Kasumi-1 (cell line): ENCODE measurements at regions not wholly inside any gene's neighbourhood (a gene's known extent, or its start where the extent isn't known, plus 50 kb on each side); places are given as distances from the start of the nearest gene placed in this dataset.
A peak's percentile ranks its signal among the peaks of the same experiment; 100 is the strongest.

ENCODE experiments used
- DNase-seq, 2 experiments: peaks; one replicate each; lab custom pipeline; 2025; lab: John Stamatoyannopoulos, UW

DNA sequence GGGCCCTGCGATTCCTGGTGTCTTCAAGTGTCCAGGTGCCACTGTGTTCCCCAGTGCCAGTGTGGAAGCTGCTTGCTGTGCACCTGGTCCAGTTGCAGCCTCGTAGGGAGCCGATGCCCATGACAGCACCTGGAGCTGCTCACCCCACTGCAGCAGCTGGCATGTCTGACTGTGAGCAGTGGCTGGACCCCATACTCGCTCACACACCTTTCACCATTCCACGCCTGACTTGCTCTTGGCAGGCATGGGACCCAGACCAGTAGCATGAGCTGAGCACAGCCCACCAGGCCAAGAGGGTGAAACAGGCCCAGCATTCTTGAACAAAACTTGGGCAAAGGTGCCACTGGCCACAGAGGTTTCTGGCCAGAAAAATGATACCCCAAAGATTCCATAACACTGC, 124.5 kb upstream of the THY1 start:
- no peak for DNase-seq

DNA sequence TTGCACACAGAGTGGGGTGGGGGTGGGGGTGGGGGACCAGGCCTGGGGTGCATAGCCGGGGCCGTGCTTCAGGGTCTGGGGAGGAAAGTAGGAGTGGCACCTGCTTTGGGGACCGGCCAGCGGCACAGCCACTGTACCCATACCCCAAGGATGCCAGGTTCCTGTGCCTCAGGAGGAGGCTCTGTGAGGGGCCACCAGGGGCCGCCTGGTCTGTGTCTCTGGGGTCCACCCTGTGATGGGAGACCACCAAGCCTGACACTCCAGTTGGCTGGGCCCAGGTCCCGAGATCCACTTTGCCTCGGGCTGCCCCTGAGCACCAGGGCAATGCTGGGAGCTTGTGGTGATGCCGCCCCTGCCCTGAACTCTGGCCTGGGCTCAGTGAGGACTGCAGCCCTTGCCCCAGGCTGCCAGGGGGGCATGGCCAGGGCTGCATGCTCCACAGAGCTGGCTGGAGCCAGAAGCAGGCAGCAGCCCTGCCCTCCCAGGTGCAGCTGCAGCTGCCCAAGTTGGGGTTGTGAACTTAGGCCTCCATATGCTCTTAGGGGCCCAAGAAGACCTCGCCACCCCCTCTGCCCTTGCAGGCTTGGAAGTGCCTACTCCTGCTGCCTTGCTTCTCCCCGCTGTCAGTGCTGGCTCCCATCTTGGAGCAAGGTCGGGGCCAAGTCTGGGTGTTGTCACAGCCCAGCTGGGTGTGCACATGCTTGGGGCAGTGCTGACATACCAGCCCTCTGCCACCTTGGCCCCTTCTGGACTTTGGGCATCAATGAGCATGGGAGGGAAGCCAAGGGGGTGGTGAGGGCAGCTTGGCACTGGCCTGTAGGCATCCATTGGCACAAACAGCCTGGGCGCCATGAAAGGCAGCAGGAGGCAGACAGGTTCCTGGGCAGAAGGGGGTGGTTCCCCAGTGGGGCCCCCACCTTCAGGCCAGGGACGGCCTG, 123.3 kb upstream of the THY1 start:
- no peak for DNase-seq

DNA sequence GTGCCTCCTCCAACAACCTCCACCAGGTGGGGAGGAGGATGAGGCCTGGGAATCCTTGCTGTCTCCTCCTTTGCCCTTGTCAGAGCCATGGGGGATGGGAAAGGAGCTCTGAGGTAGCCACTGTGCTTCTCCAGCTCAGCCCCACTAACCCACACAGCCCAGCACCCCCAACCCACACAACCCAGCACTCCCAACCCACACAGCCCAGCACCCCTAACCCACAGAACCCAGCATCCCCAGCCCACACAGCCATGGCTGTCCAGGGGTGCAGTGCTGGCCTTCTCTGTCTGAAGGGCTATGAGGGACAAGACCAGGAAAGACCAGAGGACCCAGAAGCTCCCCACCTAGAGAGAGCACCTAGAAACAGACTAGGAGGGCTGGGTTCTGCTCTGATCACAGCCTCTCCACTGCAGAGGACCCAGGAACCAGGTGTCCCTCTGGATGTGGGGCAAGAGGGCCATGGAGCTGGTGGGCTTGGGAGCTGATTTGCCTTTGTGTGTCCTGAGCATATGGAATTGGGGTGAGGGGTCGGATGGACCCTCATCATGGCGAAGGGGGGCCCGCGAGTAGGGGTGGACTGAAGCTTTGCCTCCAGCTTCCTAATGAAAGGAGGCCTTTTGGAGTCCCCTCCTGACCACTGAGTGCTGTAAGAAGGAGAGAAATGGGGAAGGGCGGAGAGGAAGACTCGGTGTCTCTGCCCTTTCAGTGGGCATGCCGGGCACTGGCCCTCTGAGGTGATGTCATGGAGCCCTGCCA, 117.6 kb upstream of the THY1 start:
- DNase-seq, result no peak

DNA sequence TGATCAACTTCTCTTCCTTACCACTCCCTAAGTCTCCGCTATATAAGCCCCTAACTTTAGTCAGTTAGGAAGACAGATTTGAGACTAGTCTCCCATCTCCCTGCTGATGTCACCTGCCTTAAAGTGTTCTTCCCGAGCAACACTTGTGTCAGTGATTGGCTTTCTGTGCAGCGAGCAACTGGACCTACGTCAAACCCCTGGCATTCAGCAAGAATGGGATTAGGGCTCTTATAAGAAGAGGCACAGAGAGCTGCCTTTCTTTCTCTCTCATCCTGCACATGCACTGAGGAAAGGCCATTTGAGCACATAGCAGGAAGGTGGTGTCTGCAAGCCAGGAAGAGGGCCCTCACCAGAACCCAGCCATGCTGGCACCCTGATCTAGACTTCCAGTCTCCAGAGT, 116.6 kb upstream of the THY1 start:
- DNase-seq, result no peak

DNA sequence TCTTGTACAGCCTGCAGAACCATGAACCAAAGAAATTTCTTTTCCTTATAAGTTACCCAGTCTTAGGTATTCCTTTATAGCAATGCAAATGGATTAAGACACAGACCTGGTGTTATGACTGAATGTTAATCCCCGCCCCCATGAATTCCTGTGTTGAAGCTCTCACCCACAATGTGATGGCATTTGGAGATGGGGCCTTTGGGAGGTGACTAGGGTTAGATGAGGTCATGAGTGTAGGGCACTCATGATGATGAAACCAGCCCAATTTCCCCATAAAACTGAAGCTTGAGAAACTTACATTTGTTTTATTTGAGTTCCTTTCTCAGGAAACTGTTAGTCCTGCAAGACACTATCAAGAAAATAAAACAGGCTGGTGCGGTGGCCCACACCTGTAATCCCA, 115.8 kb upstream of the THY1 start:
- DNase-seq, result no peak

DNA sequence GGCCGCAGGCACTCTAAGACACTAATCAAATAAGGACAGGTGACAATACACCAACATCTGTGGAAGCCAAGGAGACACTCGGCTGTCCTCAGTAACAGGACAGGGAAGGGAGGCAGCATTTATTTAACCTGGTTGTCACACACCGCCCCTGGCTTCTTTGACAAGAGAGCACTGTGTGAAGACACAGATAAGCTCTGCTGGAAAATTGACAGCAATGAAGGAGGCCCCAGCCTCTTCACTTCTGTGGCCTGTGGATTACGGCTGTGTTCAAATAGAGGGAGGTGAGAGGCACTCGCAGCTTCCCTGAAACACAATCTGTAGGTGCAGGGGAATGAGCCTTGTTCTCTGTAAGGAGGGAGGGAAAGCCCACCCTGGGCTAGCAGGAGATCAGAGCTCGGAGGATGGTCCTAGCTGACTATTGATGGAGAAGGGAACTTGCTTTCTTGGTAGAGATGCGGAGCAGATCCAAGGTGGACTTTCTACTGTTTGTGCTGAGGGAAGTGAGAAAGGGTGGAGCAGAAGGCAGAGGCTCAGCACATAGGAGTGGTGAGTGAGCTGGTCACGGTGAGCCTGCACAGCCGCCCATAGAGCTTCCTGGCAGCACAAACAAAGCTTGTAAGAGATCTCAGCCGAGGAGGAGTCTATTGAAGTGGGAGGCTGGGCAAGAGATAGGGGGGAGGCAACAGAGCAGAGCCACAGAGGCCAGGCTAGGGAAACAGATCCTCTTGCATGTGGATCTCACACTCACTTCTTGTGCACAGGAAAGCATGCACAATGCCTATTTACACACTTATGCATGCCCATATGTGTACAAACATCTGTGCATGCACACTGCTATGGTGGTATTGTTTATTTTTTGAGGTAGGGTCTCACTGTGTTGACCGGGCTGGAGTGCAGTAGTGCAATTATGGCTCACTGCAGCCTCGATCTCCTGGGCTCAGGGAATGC, 114.6 kb upstream of the THY1 start:
- DNase-seq, result no peak

DNA sequence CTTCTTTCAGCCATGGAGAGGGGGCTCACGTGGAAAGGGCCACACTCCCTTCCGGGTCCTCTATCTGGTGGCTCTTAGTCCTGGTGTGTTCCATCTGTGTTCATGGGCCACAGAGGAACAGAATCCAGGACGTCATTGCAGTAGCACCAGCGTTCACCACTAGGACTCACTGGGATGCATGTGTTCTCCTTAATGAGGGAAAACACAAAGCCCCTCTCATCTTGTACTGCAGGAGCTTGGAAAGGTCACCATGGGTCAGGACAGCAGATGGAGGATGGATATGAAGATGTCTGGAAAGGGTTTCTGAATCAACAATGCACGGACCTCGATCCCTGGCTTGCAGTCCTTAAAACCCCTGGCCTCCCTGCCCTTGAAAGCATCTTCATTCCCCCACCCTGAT, 113.8 kb upstream of the THY1 start:
- no peak for DNase-seq

DNA sequence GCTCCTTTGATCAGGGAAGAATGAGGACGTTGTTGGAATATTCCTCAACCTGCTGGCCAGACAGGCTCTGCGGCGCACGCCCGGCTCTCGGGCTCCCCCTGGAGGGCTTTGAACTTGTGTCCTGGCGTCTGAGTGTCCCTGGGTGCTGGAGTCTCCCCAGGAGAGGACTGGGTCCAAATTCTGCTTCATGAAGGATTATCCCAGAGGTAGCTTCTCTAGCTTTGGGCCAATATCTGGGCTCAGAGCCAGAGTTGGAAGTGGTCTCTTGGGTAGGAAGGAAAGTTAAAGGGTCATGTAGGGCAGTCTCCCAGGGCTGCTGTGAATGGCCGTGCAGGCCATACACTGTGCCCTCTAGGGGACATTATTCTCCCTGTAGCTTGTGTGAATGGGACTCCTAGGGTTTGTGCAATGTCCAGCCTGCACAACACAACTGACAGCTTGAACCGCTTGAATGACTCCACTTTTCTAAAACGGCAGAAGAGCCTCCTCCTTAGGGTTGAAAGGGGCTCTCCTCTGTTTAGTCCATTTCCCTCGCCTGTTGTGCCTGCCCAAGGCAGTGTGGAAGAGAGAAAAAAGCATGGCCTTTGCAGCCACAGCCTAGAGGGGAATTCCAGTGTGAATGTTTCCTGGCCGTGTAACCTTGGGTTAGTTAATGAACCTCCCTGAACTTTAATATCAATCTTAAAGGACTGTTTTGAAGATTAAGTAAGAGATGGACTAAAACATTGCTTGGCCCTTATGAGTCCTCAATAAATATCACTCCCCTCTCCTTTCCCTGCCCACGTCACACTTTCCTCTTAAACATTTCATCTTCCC, 111.2 kb upstream of the THY1 start:
- DNase-seq, result peak; percentile 54 to 55

DNA sequence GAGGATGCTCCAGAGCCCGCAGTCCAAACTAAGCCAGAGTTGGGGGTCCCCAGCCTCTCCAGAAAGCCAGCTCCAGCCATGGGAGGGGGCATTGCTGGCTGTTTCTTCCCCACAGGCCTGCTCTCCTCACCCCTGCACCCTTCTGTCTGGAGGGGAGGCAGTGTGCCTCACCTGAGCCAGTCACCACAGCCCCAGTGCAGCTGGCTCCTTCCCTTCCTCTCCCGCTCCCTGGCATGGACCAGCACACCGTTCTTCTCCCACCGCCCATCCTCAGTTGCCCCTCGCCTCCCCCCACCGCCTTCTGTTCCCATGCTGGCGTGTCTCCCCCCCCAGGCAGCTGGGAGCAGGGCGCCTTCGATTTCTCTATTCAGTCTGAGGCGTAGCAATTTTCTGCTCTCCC, 110.5 kb upstream of the THY1 start:
- DNase-seq, result no peak

DNA sequence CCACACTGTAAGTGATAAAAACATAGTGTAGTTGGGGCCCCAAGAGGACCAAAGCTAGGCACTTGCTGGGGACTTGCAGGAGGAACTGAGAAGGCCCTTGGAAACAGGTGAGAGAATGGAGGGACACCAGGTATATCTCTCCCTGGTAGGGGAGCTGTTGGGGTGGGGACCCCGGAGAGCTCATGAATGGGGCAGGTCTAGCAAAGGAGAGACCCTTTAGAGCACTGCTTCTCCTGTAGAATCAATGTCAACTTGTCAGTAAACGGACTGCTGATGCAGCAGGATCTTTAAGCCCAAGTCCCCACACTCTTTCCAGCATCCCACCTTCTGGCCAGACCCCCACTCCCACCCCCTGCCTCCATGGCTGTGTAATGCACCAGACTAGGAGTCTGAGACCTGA, 109.6 kb upstream of the THY1 start:
- DNase-seq, result no peak

DNA sequence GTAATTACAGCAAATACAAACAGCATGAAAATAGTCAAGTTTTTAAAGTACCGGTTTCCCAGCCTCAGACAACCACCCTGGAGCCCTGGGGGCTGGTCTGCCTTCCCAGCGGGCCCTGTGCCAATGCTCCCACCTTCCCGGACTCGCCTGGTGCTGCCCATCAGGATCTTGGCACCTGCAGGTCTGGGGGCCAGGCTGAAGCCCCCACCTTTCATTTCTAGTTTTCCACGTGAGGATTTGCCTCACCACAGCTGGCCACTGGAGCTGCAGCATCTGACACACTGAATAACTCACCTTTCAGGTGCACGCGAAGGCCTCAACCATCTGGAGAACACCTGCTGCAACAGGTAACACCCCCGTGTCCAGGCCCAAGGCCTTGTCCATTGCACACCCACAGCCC, 108.7 kb upstream of the THY1 start:
- DNase-seq, result no peak

DNA sequence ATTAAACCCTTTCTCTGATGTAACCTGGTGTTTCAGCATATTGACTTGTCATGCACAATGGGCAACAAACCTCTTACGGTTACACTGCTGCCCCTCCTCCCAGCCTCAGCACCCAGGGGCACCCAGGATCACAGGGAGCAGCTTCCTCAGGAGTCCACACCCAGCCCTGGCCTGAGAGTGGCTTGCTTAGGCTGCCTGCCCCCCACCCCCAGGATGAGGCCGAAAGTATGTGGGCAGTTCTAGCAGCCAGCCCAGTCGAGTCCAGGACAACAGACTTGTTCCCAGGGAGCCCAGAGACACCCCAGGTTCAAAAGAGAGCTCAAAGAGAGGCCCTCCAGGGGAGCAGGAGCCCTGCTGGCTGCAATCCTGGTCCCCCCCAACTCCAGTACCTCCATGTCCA, 108.1 kb upstream of the THY1 start:
- no peak for DNase-seq

DNA sequence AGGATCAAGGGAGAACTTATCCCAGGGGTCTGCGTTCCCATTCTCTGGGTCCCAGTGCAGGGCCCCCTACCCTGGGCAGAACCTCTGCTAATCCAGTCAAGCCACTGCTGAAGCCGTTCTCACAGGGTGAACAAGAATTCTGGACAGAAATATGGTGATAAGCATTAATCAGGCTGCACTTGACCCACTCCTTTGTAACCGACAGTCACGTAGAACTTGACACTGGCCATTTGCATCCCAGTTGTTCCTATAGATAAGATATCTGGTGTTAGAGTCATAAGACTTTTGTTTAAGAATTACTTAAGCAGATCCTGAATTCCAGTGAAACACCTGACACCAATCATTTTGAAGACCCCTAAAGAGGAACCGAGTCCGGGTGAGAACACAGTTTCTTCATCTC, 107.5 kb upstream of the THY1 start:
- DNase-seq, result no peak

DNA sequence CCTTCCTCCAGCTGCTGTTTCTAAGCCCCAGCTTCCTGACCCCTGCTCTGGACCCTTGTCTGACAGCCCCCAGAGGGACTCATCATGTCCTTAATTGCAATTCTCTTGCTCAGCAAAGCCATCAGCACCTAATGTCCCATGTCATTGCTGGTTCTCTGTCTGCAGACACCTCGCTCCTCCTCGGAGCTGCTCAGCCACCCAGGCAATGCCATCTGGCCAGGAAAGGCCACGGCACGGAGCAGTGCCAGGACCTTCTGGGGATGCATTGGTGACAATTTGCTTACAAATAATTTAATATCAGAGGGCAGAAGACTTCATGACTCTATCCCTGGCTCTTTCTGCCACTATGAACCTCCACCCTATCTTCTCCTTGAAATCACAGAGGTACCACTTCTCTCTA, 107.0 kb upstream of the THY1 start:
- no peak for DNase-seq

DNA sequence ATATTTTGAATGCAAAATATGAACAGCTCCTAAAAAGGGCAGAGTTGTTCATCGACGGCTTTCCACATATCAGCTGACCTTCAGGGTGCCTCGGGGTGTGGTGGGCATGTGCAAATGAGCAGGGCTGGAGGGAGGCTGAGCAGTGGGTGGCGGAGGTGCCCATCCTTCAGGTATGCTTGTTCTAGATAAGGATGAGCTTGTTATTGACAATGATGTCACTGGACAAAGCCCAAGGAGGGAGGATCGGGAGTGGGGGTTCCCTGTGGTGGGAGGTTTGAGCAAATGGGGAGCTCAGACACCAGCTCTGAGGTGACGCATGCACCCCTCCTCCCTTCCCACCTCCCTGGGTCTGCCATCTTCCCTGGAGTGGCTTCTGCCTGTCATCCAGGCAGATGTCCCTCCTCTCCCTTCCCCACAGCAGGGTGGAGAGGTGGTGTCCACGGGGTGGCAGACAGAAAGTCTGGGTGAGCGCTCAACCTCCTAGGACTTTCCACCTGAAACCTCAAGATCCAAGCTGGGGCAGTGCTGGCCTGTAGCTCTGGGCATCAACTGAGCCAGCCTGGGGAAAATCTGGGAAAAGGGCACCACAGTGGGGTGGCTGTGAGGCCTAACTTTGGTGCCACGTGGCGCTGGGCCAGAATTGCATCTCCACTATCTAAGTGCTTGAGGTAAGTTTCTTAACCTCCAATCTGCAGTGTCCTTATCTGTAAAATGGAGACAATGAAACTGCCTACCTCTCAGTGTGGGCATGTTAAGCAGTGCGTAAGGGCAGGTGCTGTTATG, 106.3 kb upstream of the THY1 start:
- DNase-seq, result no peak

DNA sequence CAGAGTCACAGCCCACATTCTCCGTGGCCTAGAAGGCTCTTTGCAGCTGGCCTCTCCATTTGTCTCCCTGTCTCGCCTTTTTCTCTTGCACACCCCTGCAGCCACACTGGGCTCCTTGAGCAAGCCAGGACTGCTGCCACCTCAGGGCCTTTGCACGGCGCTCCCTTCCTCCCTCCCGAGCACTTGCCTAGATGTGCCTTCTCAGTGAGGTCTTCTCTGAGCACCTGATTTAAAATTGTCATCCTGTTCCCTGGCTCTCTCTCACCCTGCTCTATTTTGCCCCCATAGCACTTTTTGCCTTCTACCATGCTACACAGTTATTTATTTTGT, 102.9 kb upstream of the THY1 start:
- DNase-seq, result no peak

DNA sequence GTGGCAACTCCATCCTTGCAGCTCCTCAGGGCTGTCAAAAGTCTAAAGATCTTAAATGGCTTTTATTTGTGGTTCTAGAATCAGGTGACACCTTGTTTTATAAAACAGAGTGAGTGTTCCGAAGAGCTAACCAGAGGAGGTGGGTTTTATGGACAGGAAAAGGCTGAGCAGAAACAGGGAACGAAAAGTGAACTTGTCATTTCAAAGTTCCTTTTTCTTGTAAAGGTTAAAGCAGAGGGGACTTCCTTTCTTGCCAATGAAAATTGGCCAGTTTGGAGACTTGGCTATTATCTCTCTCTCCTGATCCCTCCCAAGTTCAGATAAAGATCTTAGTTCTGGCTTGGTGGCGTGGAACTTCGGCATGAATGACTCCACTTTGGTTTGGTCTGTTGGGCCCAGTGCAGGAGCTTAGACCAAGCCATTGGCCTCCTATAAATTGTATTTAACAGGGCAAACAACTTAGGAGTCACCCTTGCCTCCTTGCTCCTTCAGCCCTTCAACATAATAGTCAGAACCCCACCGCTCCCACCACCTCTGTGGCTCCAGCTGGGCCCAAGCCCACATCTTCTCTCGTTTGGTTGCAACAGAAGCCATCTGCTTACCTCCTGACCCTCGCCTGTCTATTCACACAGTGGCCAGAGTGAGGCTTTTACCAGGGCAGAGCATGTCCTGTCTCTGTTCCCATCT, 102.4 kb upstream of the THY1 start:
- DNase-seq, result peak; percentile 10 to 25

DNA sequence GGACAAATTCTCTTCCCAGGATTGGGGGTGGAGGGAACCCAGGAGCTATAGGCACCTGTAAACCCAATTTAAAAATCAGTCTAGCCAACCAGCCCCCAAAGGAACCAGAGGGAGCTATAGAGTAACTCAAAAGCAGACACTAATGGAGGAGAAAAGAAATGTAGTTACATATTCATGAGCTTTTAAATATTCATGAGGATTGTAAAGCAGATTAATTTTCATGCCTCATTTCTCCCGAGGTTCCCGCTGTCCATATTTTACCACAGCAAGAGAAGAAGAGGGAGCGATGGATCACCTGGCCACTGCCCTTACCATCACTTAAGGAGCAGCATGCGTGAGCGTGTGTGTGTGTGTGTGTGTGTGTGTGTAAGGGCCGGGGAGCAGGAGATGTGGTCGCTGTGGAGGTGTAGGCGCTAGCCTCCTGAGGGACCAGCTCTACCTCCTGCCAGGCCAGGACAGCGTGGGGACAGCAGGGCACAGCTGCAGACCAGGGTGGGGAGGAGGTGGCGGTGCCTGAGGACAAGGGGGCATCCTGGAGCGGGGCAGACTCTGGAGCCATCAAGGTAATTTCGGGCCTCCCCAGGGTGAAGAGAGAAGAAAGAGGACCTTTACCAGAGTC, 100.7 kb upstream of the THY1 start:
- DNase-seq, result no peak

DNA sequence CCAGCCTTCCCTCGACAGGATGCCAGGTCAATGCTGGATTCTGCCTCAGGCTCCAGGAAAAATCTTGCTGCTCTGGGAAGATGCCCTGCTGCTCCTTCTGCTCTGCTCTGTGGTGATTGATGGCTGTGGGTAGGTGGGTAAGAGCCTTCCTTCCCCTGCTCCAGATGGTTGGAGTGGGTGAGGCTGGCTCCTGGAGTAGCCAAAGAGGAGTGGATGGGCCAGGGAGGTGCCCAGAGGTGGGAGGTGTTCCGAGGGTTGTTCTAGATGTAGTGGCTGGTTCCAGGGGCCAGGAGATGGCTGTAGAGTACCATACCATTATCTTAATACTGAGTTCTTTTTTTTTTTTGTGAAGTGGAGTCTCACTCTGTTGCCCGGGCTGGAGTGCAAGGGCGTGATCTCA, 99.6 kb upstream of the THY1 start:
- no peak for DNase-seq

DNA sequence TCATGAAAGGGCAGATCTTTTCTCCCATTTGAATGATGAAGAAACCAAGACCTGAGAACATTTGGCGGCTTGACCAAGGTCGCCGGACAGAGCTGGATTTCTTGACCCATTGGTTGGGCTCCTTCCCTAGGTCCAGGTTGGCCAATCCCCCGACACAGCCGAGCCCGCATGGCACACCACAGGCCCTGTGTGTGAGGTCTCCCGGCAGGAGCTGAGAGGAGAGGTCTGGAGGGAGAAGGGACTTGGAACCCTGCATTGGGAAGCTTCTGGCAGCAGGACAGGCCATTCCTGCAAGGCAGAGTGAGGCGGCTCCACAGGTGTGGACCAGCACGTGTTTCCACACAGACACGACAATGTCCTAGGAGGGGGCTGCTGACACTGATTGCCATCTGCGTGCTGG, 98.6 kb upstream of the THY1 start:
- no peak for DNase-seq
